Suppressor macrophage treated with lipopolysaccharide for 1 hour (primary cell): ENCODE measurements at regions not wholly inside any gene's neighbourhood (a gene's known extent, or its start where the extent isn't known, plus 50 kb on each side); places are given as distances from the start of the nearest gene placed in this dataset.
A peak's percentile ranks its signal among the peaks of the same experiment; 100 is the strongest.

ENCODE experiments used
- DNase-seq, 3 donors: peaks; one replicate each; pipeline ENCODE4 v3.0.0-alpha.2; 2020 to 2022

- DNase-seq = no peak
These were observed 1386.0 kb upstream of the TENM4 start for GRCh38 chr11:80826808-80827207.

GRCh38 chr11:80822308-80822707 lies 1381.5 kb upstream of the TENM4 start:
- DNase-seq = no peak

- DNase-seq = no peak
These were observed 1378.4 kb upstream of the TENM4 start for GRCh38 chr11:80819271-80819670.

- DNase-seq = no peak
These were observed 1376.1 kb upstream of the TENM4 start for GRCh38 chr11:80816966-80817365.

GRCh38 chr11:80816454-80816847 lies 1375.6 kb upstream of the TENM4 start:
- DNase-seq = no peak

- DNase-seq = peak; percentile 40 to 64 (median 60)
These were observed 1375.1 kb upstream of the TENM4 start for GRCh38 chr11:80815752-80816453.

GRCh38 chr11:80814813-80815212 lies 1374.0 kb upstream of the TENM4 start:
- no peak for DNase-seq

GRCh38 chr11:80810695-80811094 lies 1369.9 kb upstream of the TENM4 start:
- DNase-seq = no peak

GRCh38 chr11:80798174-80798573 lies 1357.3 kb upstream of the TENM4 start:
- no peak for DNase-seq

- no peak for DNase-seq
These were observed 1342.7 kb upstream of the TENM4 start for GRCh38 chr11:80783561-80783960.

- DNase-seq = no peak
These were observed 1341.5 kb upstream of the TENM4 start for GRCh38 chr11:80782135-80782885.

- no peak for DNase-seq
These were observed 1339.2 kb upstream of the TENM4 start for GRCh38 chr11:80779905-80780605.

- no peak for DNase-seq
These were observed 1338.1 kb upstream of the TENM4 start for GRCh38 chr11:80778941-80779340.

GRCh38 chr11:80778432-80778831 lies 1337.6 kb upstream of the TENM4 start:
- no peak for DNase-seq

- no peak for DNase-seq
These were observed 1333.1 kb upstream of the TENM4 start for GRCh38 chr11:80773919-80774318.

- no peak for DNase-seq
These were observed 1330.2 kb upstream of the TENM4 start for GRCh38 chr11:80771017-80771416.

- DNase-seq = no peak
These were observed 1318.0 kb upstream of the TENM4 start for GRCh38 chr11:80758787-80759186.

GRCh38 chr11:80748207-80748925 lies 1307.5 kb upstream of the TENM4 start:
- DNase-seq = no peak

GRCh38 chr11:80746300-80746699 lies 1305.5 kb upstream of the TENM4 start:
- no peak for DNase-seq

- no peak for DNase-seq
These were observed 1304.6 kb upstream of the TENM4 start for GRCh38 chr11:80745416-80745815.

- no peak for DNase-seq
These were observed 1293.0 kb upstream of the TENM4 start for GRCh38 chr11:80733790-80734189.

- DNase-seq = no peak
These were observed 1292.5 kb upstream of the TENM4 start for GRCh38 chr11:80733361-80733760.

- no peak for DNase-seq
These were observed 1286.5 kb upstream of the TENM4 start for GRCh38 chr11:80727315-80727714.
